C4-2B (cell line): ENCODE measurements at regions not wholly inside any gene's neighbourhood (a gene's known extent, or its start where the extent isn't known, plus 50 kb on each side); places are given as distances from the start of the nearest gene placed in this dataset.

Experiments
- H3K27ac ChIP-seq: fragments of 450-650 bp; 2 replicates; pipeline ENCODE4 v1.5.1; 2017
- ZFX ChIP-seq: fragments of 450-650 bp; IDR thresholded peaks from 2 replicates; pipeline ENCODE4 v1.6.1; 2017
- TF ChIP-seq, protein P1 (sequence below): fragments of 450-650 bp; conservative IDR thresholded peaks from 2 replicates; pipeline ENCODE4 v1.5.1; 2017; ENCODE audit warnings: mild to moderate bottlenecking

DNA sequence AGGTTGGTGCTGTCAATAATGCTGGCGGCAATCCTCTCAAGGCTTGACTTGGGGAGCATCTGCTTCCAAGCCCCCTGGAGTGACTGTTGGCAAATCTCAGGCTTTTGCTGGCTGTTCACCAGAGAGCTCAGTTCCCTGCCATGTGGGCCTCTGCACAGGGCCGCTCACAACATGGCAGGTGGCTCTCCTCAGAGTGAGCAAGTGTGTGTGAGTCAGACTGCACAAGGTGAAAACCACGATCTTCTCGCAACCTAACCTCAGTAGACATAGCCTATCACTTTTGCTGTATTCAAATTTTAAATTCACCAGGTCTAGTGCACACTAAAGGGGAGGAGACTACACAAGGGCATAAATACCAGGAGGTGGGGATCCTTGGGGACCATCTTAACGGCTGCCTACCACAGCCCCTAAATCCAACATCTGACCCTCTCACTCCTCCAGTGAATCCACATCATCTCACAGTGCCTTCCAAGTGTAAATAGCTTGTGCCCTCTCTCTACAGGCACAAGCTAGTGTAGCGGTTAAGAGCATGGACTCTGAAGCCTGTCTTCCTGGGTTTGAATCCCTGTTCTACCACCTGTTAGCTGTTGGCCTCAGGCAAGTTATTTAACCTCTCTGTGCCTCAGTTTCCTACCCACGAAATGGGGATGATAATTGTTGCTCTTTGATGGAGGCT lies 187.7 kb upstream of the CXCR4 start:
- H3K27ac ChIP-seq = no peak overlapping the region
- TF ChIP-seq, protein P1, sequence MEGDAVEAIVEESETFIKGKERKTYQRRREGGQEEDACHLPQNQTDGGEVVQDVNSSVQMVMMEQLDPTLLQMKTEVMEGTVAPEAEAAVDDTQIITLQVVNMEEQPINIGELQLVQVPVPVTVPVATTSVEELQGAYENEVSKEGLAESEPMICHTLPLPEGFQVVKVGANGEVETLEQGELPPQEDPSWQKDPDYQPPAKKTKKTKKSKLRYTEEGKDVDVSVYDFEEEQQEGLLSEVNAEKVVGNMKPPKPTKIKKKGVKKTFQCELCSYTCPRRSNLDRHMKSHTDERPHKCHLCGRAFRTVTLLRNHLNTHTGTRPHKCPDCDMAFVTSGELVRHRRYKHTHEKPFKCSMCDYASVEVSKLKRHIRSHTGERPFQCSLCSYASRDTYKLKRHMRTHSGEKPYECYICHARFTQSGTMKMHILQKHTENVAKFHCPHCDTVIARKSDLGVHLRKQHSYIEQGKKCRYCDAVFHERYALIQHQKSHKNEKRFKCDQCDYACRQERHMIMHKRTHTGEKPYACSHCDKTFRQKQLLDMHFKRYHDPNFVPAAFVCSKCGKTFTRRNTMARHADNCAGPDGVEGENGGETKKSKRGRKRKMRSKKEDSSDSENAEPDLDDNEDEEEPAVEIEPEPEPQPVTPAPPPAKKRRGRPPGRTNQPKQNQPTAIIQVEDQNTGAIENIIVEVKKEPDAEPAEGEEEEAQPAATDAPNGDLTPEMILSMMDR = no peak
- no peak for TF ChIP-seq ZFX

DNA sequence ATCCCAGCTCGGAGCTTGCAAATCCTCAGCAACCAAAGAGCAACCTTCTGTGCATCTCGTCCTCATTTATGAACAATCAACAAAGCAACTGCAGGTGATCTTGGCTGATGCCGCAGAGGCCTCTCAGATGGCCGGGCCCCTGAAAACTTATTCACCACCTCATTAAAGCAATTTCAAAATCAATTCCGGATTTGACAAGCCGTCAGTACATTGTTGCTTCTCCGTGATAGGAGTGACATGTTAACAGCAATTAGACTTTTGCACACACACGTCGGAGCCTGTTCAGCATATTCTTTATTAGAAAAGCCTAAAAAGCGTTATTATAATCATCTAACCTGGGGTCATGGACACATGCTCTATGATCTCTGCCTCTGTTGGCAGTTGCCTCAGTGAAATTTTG lies 183.1 kb upstream of the CXCR4 start:
- no peak overlapping the region for H3K27ac ChIP-seq
- no peak for TF ChIP-seq ZFX
- TF ChIP-seq, protein P1 = no peak

DNA sequence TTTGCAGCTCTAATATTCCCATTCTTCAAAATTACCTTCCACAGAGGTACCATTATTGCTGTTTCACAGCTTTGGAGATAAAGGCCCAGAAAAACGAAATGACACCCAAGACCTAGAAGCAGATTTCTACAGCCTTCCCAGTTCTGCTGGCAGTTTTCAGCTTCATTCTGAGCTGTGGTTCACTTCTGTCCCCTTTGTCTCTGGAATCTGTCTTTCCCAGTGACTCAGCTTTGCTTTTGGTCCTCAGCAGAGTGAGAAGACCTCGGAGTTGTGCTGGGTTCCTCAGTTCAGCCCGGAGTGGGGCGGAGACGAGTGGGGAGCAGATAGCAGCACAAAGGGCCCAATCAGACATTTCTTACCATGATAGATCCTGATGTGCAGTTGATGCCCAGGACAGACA lies 180.7 kb upstream of the CXCR4 start:
- H3K27ac ChIP-seq = no peak overlapping the region
- no peak for TF ChIP-seq ZFX
- TF ChIP-seq, protein P1 = no peak

DNA sequence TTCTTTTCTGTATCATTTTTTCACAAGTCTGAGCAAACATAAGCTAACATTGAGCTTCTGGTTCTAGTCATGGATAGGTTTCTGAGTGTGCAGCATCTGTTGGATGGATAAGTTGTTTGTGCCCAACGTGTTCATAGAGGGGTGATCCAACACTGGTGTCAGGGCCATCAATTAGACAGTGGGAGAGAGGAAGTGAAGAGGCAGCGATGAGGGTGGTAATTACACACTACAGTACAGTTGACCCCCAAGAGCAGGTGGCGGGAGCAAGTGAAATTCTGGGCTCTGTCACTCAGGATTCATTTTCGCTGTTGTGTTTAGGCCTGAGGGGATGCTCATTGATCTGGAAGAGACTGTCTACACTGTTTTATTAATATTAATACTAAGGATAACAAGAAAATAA lies 180.0 kb upstream of the CXCR4 start:
- TF ChIP-seq, protein P1 = no peak
- no peak for TF ChIP-seq ZFX
- H3K27ac ChIP-seq = no peak overlapping the region

DNA sequence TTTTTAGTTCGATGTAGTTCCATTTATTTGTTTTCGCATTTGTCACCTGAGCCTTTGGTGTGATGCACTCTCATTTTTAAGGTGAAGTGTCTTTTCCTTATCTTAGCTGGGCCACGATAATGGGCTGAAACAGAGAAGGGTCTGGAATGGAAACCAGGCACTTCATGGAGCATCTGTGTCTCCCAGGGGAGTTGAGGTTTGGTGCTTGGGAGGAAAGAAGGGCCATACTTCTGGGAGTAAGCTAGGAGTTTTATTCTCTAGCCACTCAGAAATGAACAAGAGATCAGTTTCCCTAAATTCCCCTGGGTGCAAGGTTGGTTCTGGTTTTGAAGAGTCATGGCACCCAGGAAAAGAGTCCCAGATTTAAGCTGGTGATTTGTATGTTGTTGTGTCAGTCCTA lies 179.4 kb upstream of the CXCR4 start:
- no peak overlapping the region for H3K27ac ChIP-seq
- no peak for TF ChIP-seq ZFX
- TF ChIP-seq, protein P1 = no peak

DNA sequence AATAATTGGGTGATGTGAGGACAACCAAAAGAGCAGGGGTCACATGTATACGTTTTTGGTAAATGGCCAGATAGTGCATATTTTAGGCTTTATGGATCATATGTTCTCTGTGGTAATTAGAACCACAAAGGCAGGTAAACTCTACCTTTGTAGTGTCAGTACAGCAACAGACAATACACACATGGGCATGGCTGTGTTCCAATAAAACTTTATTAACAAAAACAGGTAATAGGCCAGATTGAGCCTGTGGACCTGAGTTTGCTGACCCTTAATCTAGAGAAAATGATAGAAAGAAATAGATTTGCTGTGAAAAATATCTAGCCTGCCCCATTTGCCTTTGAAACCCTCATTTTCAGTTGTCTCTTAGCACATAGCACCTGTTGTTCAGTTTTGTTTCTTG lies 177.2 kb upstream of the CXCR4 start:
- TF ChIP-seq, protein P1 = no peak
- no peak for TF ChIP-seq ZFX
- H3K27ac ChIP-seq = no peak overlapping the region

DNA sequence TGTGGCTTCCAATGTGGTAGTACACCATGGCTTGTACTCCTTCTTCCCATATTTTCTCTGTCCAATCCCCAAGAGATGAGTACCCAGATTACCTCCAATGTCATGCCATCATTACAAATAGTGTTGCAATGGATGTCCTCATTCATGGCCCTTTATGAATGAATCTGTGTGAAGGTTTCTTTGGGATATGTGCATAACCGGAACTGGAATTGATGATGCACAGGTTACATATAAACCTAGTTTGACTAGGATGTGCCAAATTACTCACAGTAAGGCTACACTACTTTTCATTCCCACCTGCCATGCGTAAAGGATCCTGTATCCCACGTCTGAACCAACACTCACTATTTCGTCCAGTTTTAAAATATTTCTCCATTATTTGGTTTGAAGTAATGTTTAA lies 173.9 kb upstream of the CXCR4 start:
- TF ChIP-seq, protein P1 = no peak
- TF ChIP-seq ZFX = no peak
- no peak overlapping the region for H3K27ac ChIP-seq
